ENCODE measurements at regions not wholly inside any gene's neighbourhood (a gene's known extent, or its start where the extent isn't known, plus 50 kb on each side); places are given as distances from the start of the nearest gene placed in this dataset.

- TF ChIP-seq, protein P1, sequence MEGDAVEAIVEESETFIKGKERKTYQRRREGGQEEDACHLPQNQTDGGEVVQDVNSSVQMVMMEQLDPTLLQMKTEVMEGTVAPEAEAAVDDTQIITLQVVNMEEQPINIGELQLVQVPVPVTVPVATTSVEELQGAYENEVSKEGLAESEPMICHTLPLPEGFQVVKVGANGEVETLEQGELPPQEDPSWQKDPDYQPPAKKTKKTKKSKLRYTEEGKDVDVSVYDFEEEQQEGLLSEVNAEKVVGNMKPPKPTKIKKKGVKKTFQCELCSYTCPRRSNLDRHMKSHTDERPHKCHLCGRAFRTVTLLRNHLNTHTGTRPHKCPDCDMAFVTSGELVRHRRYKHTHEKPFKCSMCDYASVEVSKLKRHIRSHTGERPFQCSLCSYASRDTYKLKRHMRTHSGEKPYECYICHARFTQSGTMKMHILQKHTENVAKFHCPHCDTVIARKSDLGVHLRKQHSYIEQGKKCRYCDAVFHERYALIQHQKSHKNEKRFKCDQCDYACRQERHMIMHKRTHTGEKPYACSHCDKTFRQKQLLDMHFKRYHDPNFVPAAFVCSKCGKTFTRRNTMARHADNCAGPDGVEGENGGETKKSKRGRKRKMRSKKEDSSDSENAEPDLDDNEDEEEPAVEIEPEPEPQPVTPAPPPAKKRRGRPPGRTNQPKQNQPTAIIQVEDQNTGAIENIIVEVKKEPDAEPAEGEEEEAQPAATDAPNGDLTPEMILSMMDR (IDR thresholded peaks at IDR 0.05): no peak
These were observed 189.4 kb upstream of the STEAP4 start for GRCh38 chr7:88495881-88496725.

GRCh38 chr7:88492153-88492552, 185.5 kb upstream of the STEAP4 start:
- TF ChIP-seq, protein P1 (IDR thresholded peaks at IDR 0.05): no peak

DNA sequence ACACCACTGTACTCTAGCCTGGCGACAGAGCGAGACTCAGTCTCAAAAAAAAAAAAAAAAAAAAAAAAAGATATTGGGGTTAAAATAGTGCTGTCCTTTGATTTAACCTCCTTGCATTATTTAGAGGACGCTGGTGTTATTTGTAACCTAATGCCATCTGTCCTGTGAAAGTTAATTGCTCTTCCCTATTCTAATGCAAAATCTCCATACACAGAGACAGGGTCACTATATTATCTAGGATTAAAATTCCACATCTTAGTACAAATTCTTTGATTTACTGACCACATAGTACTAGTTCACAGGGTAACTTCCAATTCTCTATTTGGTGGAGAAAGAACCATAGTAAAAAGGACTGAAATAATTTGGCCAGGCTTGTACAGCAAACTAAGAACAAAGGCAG, 184.2 kb upstream of the STEAP4 start:
- TF ChIP-seq, protein P1 (IDR thresholded peaks at IDR 0.05): no peak

DNA sequence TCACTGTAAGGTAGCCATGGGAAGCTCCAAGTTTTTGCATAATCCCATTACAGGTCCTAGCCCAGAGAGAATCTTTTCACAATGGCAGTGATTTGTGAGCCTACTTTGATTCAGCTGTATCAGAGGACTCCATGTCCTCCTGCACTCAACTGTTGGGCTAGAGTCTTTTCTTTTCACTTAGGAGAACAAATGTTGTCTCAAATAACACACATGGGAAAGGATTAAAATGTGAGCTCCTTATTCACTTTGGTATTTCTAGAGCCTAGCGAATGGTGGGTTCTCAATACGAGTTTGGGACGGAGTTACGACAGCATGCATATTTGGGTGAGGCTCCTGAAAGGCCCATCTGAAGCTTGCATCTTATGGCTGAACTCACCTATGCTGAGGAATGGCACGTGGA, 183.5 kb upstream of the STEAP4 start:
- TF ChIP-seq, protein P1 (IDR thresholded peaks at IDR 0.05): no peak

DNA sequence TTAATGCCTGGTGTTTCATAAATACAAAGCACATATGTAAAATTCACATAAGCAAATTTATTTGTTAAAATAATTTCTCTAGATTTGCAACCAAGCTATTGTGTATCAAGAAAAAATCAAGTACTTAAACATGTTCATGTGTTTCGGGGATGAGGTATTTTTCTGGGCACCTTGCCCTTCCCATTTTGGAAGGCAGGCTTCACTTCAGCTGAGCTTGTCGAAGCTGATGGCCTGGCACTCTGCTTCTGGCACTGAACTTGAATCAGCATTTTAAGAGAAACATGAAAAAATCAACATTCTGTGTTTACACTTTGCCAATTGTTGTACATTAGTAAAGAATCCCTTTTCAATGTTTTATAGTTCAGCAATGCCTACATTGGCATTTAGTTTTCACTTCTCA, 179.1 kb upstream of the STEAP4 start:
- TF ChIP-seq, protein P1 (IDR thresholded peaks at IDR 0.05): no peak

DNA sequence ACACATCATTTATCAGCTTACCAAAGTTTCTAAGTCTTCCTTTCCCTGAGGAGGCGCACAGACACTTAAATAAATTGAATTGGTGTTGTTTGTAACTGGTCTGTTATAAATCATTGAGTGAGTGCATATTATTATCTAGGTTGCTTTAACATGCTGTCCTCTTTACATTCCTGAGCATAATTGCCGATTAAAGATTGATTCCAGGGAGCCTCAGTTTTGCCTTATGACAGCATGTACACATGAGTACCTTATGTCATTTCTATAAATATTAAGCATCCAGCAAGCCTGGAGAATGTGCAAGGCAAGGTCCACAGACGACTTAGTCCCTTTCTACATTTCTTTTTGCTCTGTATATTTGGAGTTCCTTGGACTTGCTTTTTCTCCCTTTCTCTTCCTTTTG, 177.9 kb upstream of the STEAP4 start:
- TF ChIP-seq, protein P1 (IDR thresholded peaks at IDR 0.05): no peak

GRCh38 chr7:88480896-88481295, 174.2 kb upstream of the STEAP4 start:
- TF ChIP-seq, protein P1 (IDR thresholded peaks at IDR 0.05): no peak
